IMR-90 (cell line): ENCODE measurements at regions not wholly inside any gene's neighbourhood (a gene's known extent, or its start where the extent isn't known, plus 50 kb on each side); places are given as distances from the start of the nearest gene placed in this dataset.

Source experiments
- ATAC-seq: fragments of 200-7000 bp; cut with Tn5 transposase; 2 replicates; pipeline ENCODE4 v1.9.1; 2020; ENCODE audit warnings: low read depth, mild to moderate bottlenecking, moderate library complexity
- BruUV-seq: library from RNA; stranded (reverse); fragments of 400-500 nt; replicated peaks from 2 replicates; lab custom pipeline; 2021; lab: Mats Ljungman, UMichigan
- CTCF ChIA-PET: fragments of 300-600 bp; formaldehyde crosslinking; extraction: SDS; loops from one replicate; lab custom pipeline; 2021; ENCODE audit warnings: antibody characterized with exemption; lab: Yijun Ruan, JAX
- POLR2A ChIA-PET: fragments of 300-600 bp; sonication (Branson Sonifier 250); formaldehyde crosslinking; loops from one replicate; lab custom pipeline; 2022; ENCODE audit warnings: antibody characterized with exemption; ENCODE audit not compliant: unreplicated experiment; lab: Charles Lee
- DNase-seq: peaks from one replicate; pipeline ENCODE4 v3.0.0; 2013
- H2AFZ ChIP-seq: replicated peaks from 2 replicates; pipeline ENCODE3; 2013; ENCODE audit warnings: low read length, mild to moderate bottlenecking; ENCODE audit not compliant: poor library complexity
- H2AK5ac ChIP-seq: 2 replicates; pipeline ENCODE4 v1.6.1; 2013; ENCODE audit warnings: low read depth, low read length, inconsistent platforms
- H2AK9ac ChIP-seq: replicated peaks from 2 replicates; pipeline ENCODE3; 2013; ENCODE audit warnings: mild to moderate bottlenecking, low read depth, low read length, moderate library complexity; ENCODE audit not compliant: poor library complexity
- H2BK120ac ChIP-seq: 2 replicates; pipeline ENCODE4 v1.6.1; 2013; ENCODE audit warnings: low read depth, low read length, inconsistent platforms
- H2BK15ac ChIP-seq: 3 replicates; pipeline ENCODE4 v1.6.1; 2013; ENCODE audit warnings: low read depth, low read length, inconsistent platforms
- H2BK20ac ChIP-seq: 2 replicates; pipeline ENCODE4 v1.6.1; 2013; ENCODE audit warnings: low read depth, mild to moderate bottlenecking, inconsistent platforms, low read length, moderate library complexity
- H2BK5ac ChIP-seq: 2 replicates; pipeline ENCODE4 v1.6.1; 2013; ENCODE audit warnings: mild to moderate bottlenecking, low read depth, low read length, inconsistent platforms; ENCODE audit not compliant: poor library complexity, severe bottlenecking
- H3K14ac ChIP-seq: replicated peaks from 2 replicates; pipeline ENCODE4 v1.6.1; 2013; ENCODE audit warnings: low read depth, low read length, inconsistent platforms
- H3K18ac ChIP-seq: 2 replicates; pipeline ENCODE4 v1.6.1; 2013; ENCODE audit warnings: low read depth, low read length, control low read depth
- H3K23ac ChIP-seq: 2 replicates; pipeline ENCODE4 v1.6.1; 2013; ENCODE audit warnings: low read depth, low read length, inconsistent platforms
- H3K27ac ChIP-seq: 2 replicates; pipeline ENCODE4 v1.5.1; 2013; ENCODE audit warnings: mild to moderate bottlenecking, control low read depth, low read length; ENCODE audit not compliant: insufficient read depth
- H3K27me3 ChIP-seq: 2 replicates; pipeline ENCODE4 v1.6.1; 2013; ENCODE audit warnings: low read length; ENCODE audit not compliant: control insufficient read depth, insufficient read depth
- H3K36me3 ChIP-seq: 2 replicates; pipeline ENCODE4 v1.6.1; 2013; ENCODE audit warnings: low read length, mixed read lengths; ENCODE audit not compliant: control insufficient read depth, insufficient read depth
- H3K4ac ChIP-seq: 2 replicates; pipeline ENCODE4 v1.6.1; 2013; ENCODE audit warnings: low read depth, low read length, inconsistent platforms
- H3K4me1 ChIP-seq: 2 replicates; pipeline ENCODE4 v1.6.1; 2013; ENCODE audit warnings: low read length, mixed read lengths; ENCODE audit not compliant: control insufficient read depth, insufficient read depth
- H3K4me2 ChIP-seq: 2 replicates; pipeline ENCODE4 v1.6.1; 2013; ENCODE audit warnings: low read depth, mild to moderate bottlenecking, control low read depth, low read length, moderate library complexity
- H3K4me3 ChIP-seq: 2 replicates; pipeline ENCODE4 v1.5.1; 2013; ENCODE audit warnings: low read depth, mild to moderate bottlenecking, control low read depth, low read length, moderate library complexity; ENCODE audit not compliant: insufficient read depth
- H3K56ac ChIP-seq: 2 replicates; pipeline ENCODE4 v1.6.1; 2013; ENCODE audit warnings: low read length, inconsistent platforms; ENCODE audit not compliant: insufficient read depth; ENCODE audit errors: extremely low read depth
- H3K79me1 ChIP-seq, 2 experiments: 2 replicates each; pipeline ENCODE4 v1.6.1; 2013; ENCODE audit warnings: low read length in 2 of 2, inconsistent platforms in 1 of 2, low read depth in 1 of 2
- H3K9ac ChIP-seq: 2 replicates; pipeline ENCODE4 v1.6.1; 2013; ENCODE audit warnings: low read depth, low read length, control low read depth
- H3K9me1 ChIP-seq: 2 replicates; pipeline ENCODE4 v1.6.1; 2013; ENCODE audit warnings: low read length, inconsistent platforms; ENCODE audit not compliant: insufficient read depth
- H3K9me3 ChIP-seq: 2 replicates; pipeline ENCODE4 v1.6.1; 2013; ENCODE audit warnings: low read length; ENCODE audit not compliant: control insufficient read depth, insufficient read depth
- H4K20me1 ChIP-seq: 2 replicates; pipeline ENCODE4 v1.6.1; 2013; ENCODE audit warnings: low read length, inconsistent platforms; ENCODE audit not compliant: insufficient read depth
- H4K5ac ChIP-seq: 2 replicates; pipeline ENCODE4 v1.6.1; 2013; ENCODE audit warnings: mild to moderate bottlenecking, low read depth, low read length, control low read depth
- H4K8ac ChIP-seq, 2 experiments: 2 replicates each; pipeline ENCODE4 v1.6.1; 2013; ENCODE audit warnings: low read depth in 2 of 2, low read length in 2 of 2, control low read depth in 1 of 2, inconsistent platforms in 1 of 2
- H4K91ac ChIP-seq: 2 replicates; pipeline ENCODE4 v1.6.1; 2013; ENCODE audit warnings: low read depth, low read length, inconsistent platforms; ENCODE audit not compliant: insufficient read depth
- CEBPB ChIP-seq: IDR thresholded peaks from 2 replicates; pipeline ENCODE4 v1.6.1; 2012; ENCODE audit warnings: low read depth, low read length, improper control_type of control experiment
- FOS ChIP-seq: fragments of 150-350 bp; IDR thresholded peaks from 2 replicates; pipeline ENCODE4 v1.6.1; 2016; ENCODE audit warnings: low read depth, low read length
- MAFK ChIP-seq: IDR thresholded peaks from 2 replicates; pipeline ENCODE4 v1.6.1; 2012; ENCODE audit warnings: low read depth, low read length, improper control_type of control experiment
- MXI1 ChIP-seq: IDR thresholded peaks from 2 replicates; pipeline ENCODE4 v1.6.1; 2012; ENCODE audit warnings: low read depth, mild to moderate bottlenecking, low read length, moderate library complexity, borderline replicate concordance
- POLR2A ChIP-seq: IDR thresholded peaks from 2 replicates; pipeline ENCODE4 v1.6.1; 2012; ENCODE audit warnings: mild to moderate bottlenecking, low read depth, low read length
- RCOR1 ChIP-seq: IDR thresholded peaks from 2 replicates; pipeline ENCODE4 v1.6.1; 2012; ENCODE audit warnings: mild to moderate bottlenecking, low read length, improper control_type of control experiment; ENCODE audit not compliant: insufficient replicate concordance
- RFX5 ChIP-seq: IDR thresholded peaks from 2 replicates; pipeline ENCODE4 v1.8.0; 2012; ENCODE audit warnings: low read depth, mild to moderate bottlenecking, low read length, moderate library complexity
- SMC3 ChIP-seq: fragments of 150-350 bp; IDR thresholded peaks from 2 replicates; pipeline ENCODE4 v1.6.1; 2016; ENCODE audit warnings: low read depth, mild to moderate bottlenecking, antibody characterized with exemption, low read length, moderate library complexity
- WGBS, 2 experiments: methylation state at CpG; one replicate each; pipeline versions ENCODE4 v1.1.5 to v1.1.7; 2013; ENCODE audit warnings: missing lambda C conversion rate in 2 of 2; ENCODE audit not compliant: insufficient read length in 1 of 2; ENCODE audit errors: extremely low coverage in 2 of 2; 5-methylcytosine and 5-hydroxymethylcytosine counted together
- dilution Hi-C: fragments of 300-500 bp; cut with HindIII; formaldehyde crosslinking; loops from one replicate; pipeline ENCODE4 v1.14.3; 2018; ENCODE audit warnings: low sequenced_read_pairs; ENCODE audit not compliant: unreplicated experiment
- in situ Hi-C: fragments of 300-500 bp; cut with MboI; formaldehyde crosslinking; loops from 3 replicates; pipeline ENCODE4 v1.14.3; 2019; ENCODE audit warnings: low sequenced_read_pairs, inconsistent platforms, mixed read lengths
- intact Hi-C: fragments of 100-400 bp; cut with micrococcal nuclease; formaldehyde crosslinking; loops from 2 replicates; pipeline ENCODE4 v1.10.0; 2022
- TF ChIP-seq, protein P1 (sequence below): fragments of 150-350 bp; IDR thresholded peaks from 2 replicates; pipeline ENCODE4 v1.6.1; 2017; ENCODE audit warnings: mild to moderate bottlenecking, antibody characterized with exemption, low read length, low read depth
- TF ChIP-seq, protein P2 (sequence below): fragments of 150-350 bp; IDR thresholded peaks from 2 replicates; pipeline ENCODE4 v1.6.1; 2016; ENCODE audit warnings: low read depth, mild to moderate bottlenecking, low read length, moderate library complexity, borderline replicate concordance

- H4K5ac ChIP-seq = no peak overlapping the region
- no peak overlapping the region for H2BK15ac ChIP-seq
- no peak overlapping the region for H3K9ac ChIP-seq
- H3K4me2 ChIP-seq = no peak overlapping the region
- no peaks in the 10 kb centered on the region for H3K79me1 ChIP-seq
- intact Hi-C loops (no loop called here), dilution Hi-C loops (no loop called here), in situ Hi-C loops (no loop called here)
- H3K14ac ChIP-seq = no peak overlapping the region
- ATAC-seq (no peak), DNase-seq (no peak)
- ChIA-PET CTCF (no interaction called here), POLR2A (no interaction called here)
- no peak overlapping the region for H2BK20ac ChIP-seq
- no peak overlapping the region for H3K23ac ChIP-seq
- no peak overlapping the region for H3K4me3 ChIP-seq
- H3K18ac ChIP-seq = no peak overlapping the region
- H2AK9ac ChIP-seq = no peak overlapping the region
- H4K20me1 ChIP-seq = no peaks in the 10 kb centered on the region
- H3K4ac ChIP-seq = no peak overlapping the region
- BruUV-seq = no TSS peak
- no peak overlapping the region for H4K91ac ChIP-seq
- H3K9me1 ChIP-seq = no peaks in the 10 kb centered on the region
- H3K36me3 ChIP-seq = no peaks in the 10 kb centered on the region
- no peak overlapping the region for H2BK5ac ChIP-seq
- no peaks in the 10 kb centered on the region for H3K27me3 ChIP-seq
- peaks cover 14% of the 10 kb centered on the region for H3K9me3 ChIP-seq
- H3K56ac ChIP-seq = no peak overlapping the region
- H2AFZ ChIP-seq = no peak overlapping the region
- H2BK120ac ChIP-seq = no peak overlapping the region
- WGBS, 2 experiments = no CpG with 5 or more reads among the region's 3 CpGs
- no peak for TF ChIP-seq SMC3
- TF ChIP-seq MXI1 = no peak
- no peak for TF ChIP-seq FOS
- TF ChIP-seq POLR2A = no peak
- TF ChIP-seq, protein P1, sequence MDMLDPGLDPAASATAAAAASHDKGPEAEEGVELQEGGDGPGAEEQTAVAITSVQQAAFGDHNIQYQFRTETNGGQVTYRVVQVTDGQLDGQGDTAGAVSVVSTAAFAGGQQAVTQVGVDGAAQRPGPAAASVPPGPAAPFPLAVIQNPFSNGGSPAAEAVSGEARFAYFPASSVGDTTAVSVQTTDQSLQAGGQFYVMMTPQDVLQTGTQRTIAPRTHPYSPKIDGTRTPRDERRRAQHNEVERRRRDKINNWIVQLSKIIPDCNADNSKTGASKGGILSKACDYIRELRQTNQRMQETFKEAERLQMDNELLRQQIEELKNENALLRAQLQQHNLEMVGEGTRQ = no peak
- no peak for TF ChIP-seq MAFK
- TF ChIP-seq, protein P2, sequence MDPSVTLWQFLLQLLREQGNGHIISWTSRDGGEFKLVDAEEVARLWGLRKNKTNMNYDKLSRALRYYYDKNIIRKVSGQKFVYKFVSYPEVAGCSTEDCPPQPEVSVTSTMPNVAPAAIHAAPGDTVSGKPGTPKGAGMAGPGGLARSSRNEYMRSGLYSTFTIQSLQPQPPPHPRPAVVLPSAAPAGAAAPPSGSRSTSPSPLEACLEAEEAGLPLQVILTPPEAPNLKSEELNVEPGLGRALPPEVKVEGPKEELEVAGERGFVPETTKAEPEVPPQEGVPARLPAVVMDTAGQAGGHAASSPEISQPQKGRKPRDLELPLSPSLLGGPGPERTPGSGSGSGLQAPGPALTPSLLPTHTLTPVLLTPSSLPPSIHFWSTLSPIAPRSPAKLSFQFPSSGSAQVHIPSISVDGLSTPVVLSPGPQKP = no peak
- TF ChIP-seq CEBPB = no peak
- no peak for TF ChIP-seq RCOR1
- no peak for TF ChIP-seq RFX5
- no peak overlapping the region for H4K8ac ChIP-seq
- no peaks in the 10 kb centered on the region for H3K4me1 ChIP-seq
- no peak overlapping the region for H2AK5ac ChIP-seq
- no peak overlapping the region for H3K27ac ChIP-seq
These were observed 441.2 kb upstream of the ZNF462 start for GRCh38 chr9:106421772-106422171.
